ENCODE measurements at regions not wholly inside any gene's neighbourhood (a gene's known extent, or its start where the extent isn't known, plus 50 kb on each side); places are given as distances from the start of the nearest gene placed in this dataset.

GRCh38 chr6:71083308-71083820 is 126.5 kb upstream of the B3GAT2 start:
- TF ChIP-seq, protein P1, sequence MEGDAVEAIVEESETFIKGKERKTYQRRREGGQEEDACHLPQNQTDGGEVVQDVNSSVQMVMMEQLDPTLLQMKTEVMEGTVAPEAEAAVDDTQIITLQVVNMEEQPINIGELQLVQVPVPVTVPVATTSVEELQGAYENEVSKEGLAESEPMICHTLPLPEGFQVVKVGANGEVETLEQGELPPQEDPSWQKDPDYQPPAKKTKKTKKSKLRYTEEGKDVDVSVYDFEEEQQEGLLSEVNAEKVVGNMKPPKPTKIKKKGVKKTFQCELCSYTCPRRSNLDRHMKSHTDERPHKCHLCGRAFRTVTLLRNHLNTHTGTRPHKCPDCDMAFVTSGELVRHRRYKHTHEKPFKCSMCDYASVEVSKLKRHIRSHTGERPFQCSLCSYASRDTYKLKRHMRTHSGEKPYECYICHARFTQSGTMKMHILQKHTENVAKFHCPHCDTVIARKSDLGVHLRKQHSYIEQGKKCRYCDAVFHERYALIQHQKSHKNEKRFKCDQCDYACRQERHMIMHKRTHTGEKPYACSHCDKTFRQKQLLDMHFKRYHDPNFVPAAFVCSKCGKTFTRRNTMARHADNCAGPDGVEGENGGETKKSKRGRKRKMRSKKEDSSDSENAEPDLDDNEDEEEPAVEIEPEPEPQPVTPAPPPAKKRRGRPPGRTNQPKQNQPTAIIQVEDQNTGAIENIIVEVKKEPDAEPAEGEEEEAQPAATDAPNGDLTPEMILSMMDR (IDR thresholded peaks at IDR 0.05), result no peak
- TF ChIP-seq POLR2A (IDR thresholded peaks at IDR 0.05), result no peak

Measured in body of pancreas (tissue), 4 donors.